K562 (cell line): ENCODE measurements at regions not wholly inside any gene's neighbourhood (a gene's known extent, or its start where the extent isn't known, plus 50 kb on each side); places are given as distances from the start of the nearest gene placed in this dataset.

Experiments used
- ATAC-seq: fragments of 200-7000 bp; cut with Tn5 transposase; 3 replicates; pipeline ENCODE4 v1.9.1; 2020; ENCODE audit warnings: moderate library complexity
- BruUV-seq: library from RNA; stranded (reverse); fragments of 400-500 nt; replicated peaks from 2 replicates; lab custom pipeline; 2021; lab: Mats Ljungman, UMichigan
- CTCF ChIA-PET: fragments of 300-600 bp; formaldehyde crosslinking; extraction: SDS; loops from one replicate; lab custom pipeline; 2021; ENCODE audit warnings: low intra/inter-chr PET ratio; lab: Yijun Ruan, JAX
- POLR2A ChIA-PET: fragments of 300-600, 350-650 bp; sonication (Branson Sonifier 250); formaldehyde crosslinking; extraction: SDS; loops from one replicate; lab custom pipeline; 2021; ENCODE audit warnings: antibody characterized with exemption, inconsistent platforms; lab: Yijun Ruan, JAX
- DNase-seq, 4 experiments: peaks; one replicate each; pipeline versions ENCODE4 v3.0.0 to v3.0.0-alpha.2; 2011 to 2018; ENCODE audit warnings: low spot score in 3 of 4, mixed read lengths in 3 of 4; ENCODE audit errors: extremely low read depth in 1 of 4
- FAIRE-seq: peaks from 2 replicates; lab custom pipeline; 2011; peaks lifted over from hg19 to GRCh38; lab: Jason Lieb, UNC
- H2AFZ ChIP-seq: 2 replicates; pipeline ENCODE4 v1.6.0; 2011; ENCODE audit warnings: low read depth, low read length, control low read depth, inconsistent platforms
- H3K27ac ChIP-seq: fragments of 200-600 bp; 3 replicates; pipeline ENCODE4 v1.8.0; 2011; ENCODE audit warnings: low read depth, mild to moderate bottlenecking, control low read depth, inconsistent platforms, low read length, moderate library complexity, mixed read lengths; ENCODE audit errors: extremely low read depth
- H3K27me3 ChIP-seq, 2 experiments: fragments of 300-600 bp in 1 of 2; 2 replicates in 1 of 2; 3 replicates in 1 of 2; pipeline versions ENCODE4 v1.6.0 to v1.8.0; 2011; ENCODE audit warnings: inconsistent platforms in 2 of 2, low read length in 2 of 2, mild to moderate bottlenecking in 1 of 2, mixed read lengths in 1 of 2, moderate library complexity in 1 of 2; ENCODE audit not compliant: control insufficient read depth in 2 of 2, insufficient read depth in 2 of 2
- H3K36me3 ChIP-seq: fragments of 300-600 bp; 3 replicates; pipeline ENCODE4 v1.8.0; 2011; ENCODE audit warnings: mild to moderate bottlenecking, low read length, inconsistent platforms; ENCODE audit not compliant: control insufficient read depth, insufficient read depth
- H3K4me1 ChIP-seq, 2 experiments: fragments of 200-600 bp in 1 of 2; replicated peaks in 1 of 2; 2 replicates in 1 of 2; 3 replicates in 1 of 2; pipeline versions ENCODE4 v1.5.1 to v1.8.0; 2011; ENCODE audit warnings: inconsistent platforms in 2 of 2, low read length in 2 of 2, mild to moderate bottlenecking in 1 of 2, mixed read lengths in 1 of 2, moderate library complexity in 1 of 2; ENCODE audit not compliant: control insufficient read depth in 2 of 2, insufficient read depth in 2 of 2
- H3K4me2 ChIP-seq: 2 replicates; pipeline ENCODE4 v1.6.1; 2011; ENCODE audit warnings: low read length, control low read depth, inconsistent platforms, mixed read lengths; ENCODE audit not compliant: insufficient read depth
- H3K4me3 ChIP-seq: fragments of 200-600 bp; sonication (generic), shearing (Covaris generic); 2 replicates; pipeline ENCODE4 v1.5.1; 2016; ENCODE audit warnings: control low read depth, inconsistent platforms
- H3K79me2 ChIP-seq: fragments of 200-600 bp; 3 replicates; pipeline ENCODE4 v1.8.0; 2011; ENCODE audit warnings: low read length, inconsistent platforms; ENCODE audit not compliant: control insufficient read depth, insufficient read depth
- H3K9ac ChIP-seq, 2 experiments: 2 replicates each; pipeline versions ENCODE4 v1.6.0 to v1.6.1; 2011; ENCODE audit warnings: low read depth in 2 of 2, low read length in 2 of 2, control low read depth in 1 of 2, inconsistent platforms in 1 of 2, mild to moderate bottlenecking in 1 of 2, mixed read lengths in 1 of 2; ENCODE audit not compliant: insufficient read depth in 1 of 2
- H3K9me1 ChIP-seq: one replicate; pipeline ENCODE4 v1.6.0; 2011; ENCODE audit warnings: inconsistent platforms, mild to moderate bottlenecking, low read length, moderate library complexity; ENCODE audit not compliant: control insufficient read depth, insufficient read depth
- H3K9me3 ChIP-seq: replicated peaks from 2 replicates; pipeline ENCODE4 v1.5.1; 2011; ENCODE audit warnings: low read depth, low read length, inconsistent platforms; ENCODE audit not compliant: control insufficient read depth, insufficient read depth
- H4K20me1 ChIP-seq: replicated peaks from 2 replicates; pipeline ENCODE4 v1.6.1; 2011; ENCODE audit warnings: low read length, inconsistent platforms, mixed read lengths; ENCODE audit not compliant: control insufficient read depth, insufficient read depth
- C11orf30 ChIP-seq: fragments of 450-650 bp; IDR thresholded peaks from 2 replicates; pipeline ENCODE4 v1.6.1; 2016; ENCODE audit warnings: low read depth, mild to moderate bottlenecking
- GTF2E2 ChIP-seq: fragments of 200-800 bp; sonication (Bioruptor generic); IDR thresholded peaks from 2 replicates; pipeline ENCODE4 v1.6.1; 2016; ENCODE audit warnings: missing genetic modification characterization, missing compliant biosample characterization
- HNRNPUL1 ChIP-seq: fragments of 200-400 bp; formaldehyde crosslinking; IDR thresholded peaks from 2 replicates; pipeline ENCODE4 v1.6.1; 2017; ENCODE audit warnings: low read length
- NFIC ChIP-seq: fragments of 450-650 bp; IDR thresholded peaks from 2 replicates; pipeline ENCODE4 v1.6.1; 2017; ENCODE audit warnings: mild to moderate bottlenecking, inconsistent platforms
- RFX5 ChIP-seq: IDR thresholded peaks from 2 replicates; pipeline ENCODE4 v1.6.1; 2011; ENCODE audit warnings: low read depth, mild to moderate bottlenecking, improper control_type of control experiment, low read length
- ZNF354B ChIP-seq: fragments of 250-450 bp; sonication (Bioruptor Pico); IDR thresholded peaks from 2 replicates; pipeline ENCODE4 v1.4.0; 2020
- WGBS: fragments of 100-300 bp; shearing (Covaris generic); methylation state at CpG from one replicate; pipeline ENCODE4 v1.1.6; 2016; ENCODE audit warnings: low coverage, mixed read lengths; ENCODE audit not compliant: insufficient coverage; ENCODE audit errors: missing lambda C conversion rate; 5-methylcytosine and 5-hydroxymethylcytosine counted together
- in situ Hi-C: fragments of 300-500 bp; cut with MboI; formaldehyde crosslinking; loops from 4 replicates; pipeline ENCODE4 v1.15.0; 2018; ENCODE audit warnings: inconsistent platforms, mixed read lengths
- intact Hi-C: fragments of 100-400 bp; cut with micrococcal nuclease; formaldehyde crosslinking; loops from 2 replicates; pipeline ENCODE4 v1.14.2; 2022
- TF ChIP-seq, protein P1 (sequence below): fragments of 250-450 bp; sonication (Bioruptor Pico); IDR thresholded peaks from 2 replicates; pipeline ENCODE4 v1.4.0; 2020; ENCODE audit warnings: borderline replicate concordance
- TF ChIP-seq, protein P2 (sequence below): fragments of 200-600 bp; sonication (generic); IDR thresholded peaks from one replicate; pipeline ENCODE4 v1.6.1; 2012; ENCODE audit warnings: mild to moderate bottlenecking, low read depth, low read length, inconsistent platforms
- TF ChIP-seq, protein P3 (sequence below): fragments of 250-450 bp; sonication (Bioruptor Pico); IDR thresholded peaks from 2 replicates; pipeline ENCODE4 v1.5.0; 2021
- TF ChIP-seq, protein P4 (sequence below): fragments of 250-450 bp; sonication (Bioruptor Pico); IDR thresholded peaks from 2 replicates; pipeline ENCODE4 v1.8.0; 2021; ENCODE audit warnings: moderate library complexity, mild to moderate bottlenecking, inconsistent platforms

DNA sequence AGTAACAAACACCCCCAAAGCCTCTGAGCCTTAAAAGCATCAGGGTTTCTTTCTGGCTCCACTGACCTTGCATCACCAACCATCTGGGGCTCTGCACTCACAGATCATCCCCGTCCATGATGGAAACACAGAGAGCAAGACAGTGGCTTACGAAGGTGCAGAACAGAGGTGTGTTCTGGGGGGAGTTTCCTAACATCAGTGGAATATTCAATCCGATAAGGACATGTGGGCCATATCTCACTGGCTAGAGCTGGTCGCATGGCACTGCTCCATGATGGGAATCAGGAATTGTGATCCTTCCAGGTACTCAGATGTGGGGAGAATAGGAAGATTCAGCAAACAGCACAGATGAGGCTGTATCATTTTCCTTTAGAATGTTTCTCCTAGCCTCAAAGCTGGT lies 457.2 kb downstream of the IRS2 start:
- Histone ChIP-seq H3K79me2 (no peaks in the 10 kb centered on the region), H3K27me3 (0 out of 5 replicates have a peak, but pooled peaks cover 0 to 7% of the 10 kb centered on the region in 2 experiments), H3K4me1 (no peaks in the 10 kb centered on the region), H4K20me1 (no peaks in the 10 kb centered on the region), H3K9me3 (no peaks in the 10 kb centered on the region), H3K4me3 (no peak overlapping the region), H3K27ac (no peak overlapping the region), H3K9me1 (no peaks in the 10 kb centered on the region), H2AFZ (no peak overlapping the region), H3K36me3 (no peaks in the 10 kb centered on the region), H3K4me2 (no peak overlapping the region), H3K9ac (no peak overlapping the region)
- WGBS = 0% methylated on average over 4 of the region's 4 CpGs
- BruUV-seq = no TSS peak
- no peak for FAIRE-seq
- CTCF ChIA-PET = no interaction called here
- POLR2A ChIA-PET = no interaction called here
- intact Hi-C loops (no loop called here), in situ Hi-C loops (no loop called here)
- DNase-seq = no peak
- no peak for ATAC-seq
- TF ChIP-seq, protein P1, sequence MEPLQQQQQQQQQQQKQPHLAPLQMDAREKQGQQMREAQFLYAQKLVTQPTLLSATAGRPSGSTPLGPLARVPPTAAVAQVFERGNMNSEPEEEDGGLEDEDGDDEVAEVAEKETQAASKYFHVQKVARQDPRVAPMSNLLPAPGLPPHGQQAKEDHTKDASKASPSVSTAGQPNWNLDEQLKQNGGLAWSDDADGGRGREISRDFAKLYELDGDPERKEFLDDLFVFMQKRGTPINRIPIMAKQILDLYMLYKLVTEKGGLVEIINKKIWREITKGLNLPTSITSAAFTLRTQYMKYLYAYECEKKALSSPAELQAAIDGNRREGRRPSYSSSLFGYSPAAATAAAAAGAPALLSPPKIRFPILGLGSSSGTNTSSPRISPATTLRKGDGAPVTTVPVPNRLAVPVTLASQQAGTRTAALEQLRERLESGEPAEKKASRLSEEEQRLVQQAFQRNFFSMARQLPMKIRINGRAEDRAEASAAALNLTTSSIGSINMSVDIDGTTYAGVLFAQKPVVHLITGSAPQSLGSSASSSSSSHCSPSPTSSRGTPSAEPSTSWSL (CRISPR knock-in tag) = no peak
- TF ChIP-seq HNRNPUL1 (no peak), RFX5 (no peak), ZNF354B (CRISPR knock-in tag) (no peak), C11orf30 (no peak), NFIC (no peak), GTF2E2 (tag) (no peak)
- TF ChIP-seq, protein P2, sequence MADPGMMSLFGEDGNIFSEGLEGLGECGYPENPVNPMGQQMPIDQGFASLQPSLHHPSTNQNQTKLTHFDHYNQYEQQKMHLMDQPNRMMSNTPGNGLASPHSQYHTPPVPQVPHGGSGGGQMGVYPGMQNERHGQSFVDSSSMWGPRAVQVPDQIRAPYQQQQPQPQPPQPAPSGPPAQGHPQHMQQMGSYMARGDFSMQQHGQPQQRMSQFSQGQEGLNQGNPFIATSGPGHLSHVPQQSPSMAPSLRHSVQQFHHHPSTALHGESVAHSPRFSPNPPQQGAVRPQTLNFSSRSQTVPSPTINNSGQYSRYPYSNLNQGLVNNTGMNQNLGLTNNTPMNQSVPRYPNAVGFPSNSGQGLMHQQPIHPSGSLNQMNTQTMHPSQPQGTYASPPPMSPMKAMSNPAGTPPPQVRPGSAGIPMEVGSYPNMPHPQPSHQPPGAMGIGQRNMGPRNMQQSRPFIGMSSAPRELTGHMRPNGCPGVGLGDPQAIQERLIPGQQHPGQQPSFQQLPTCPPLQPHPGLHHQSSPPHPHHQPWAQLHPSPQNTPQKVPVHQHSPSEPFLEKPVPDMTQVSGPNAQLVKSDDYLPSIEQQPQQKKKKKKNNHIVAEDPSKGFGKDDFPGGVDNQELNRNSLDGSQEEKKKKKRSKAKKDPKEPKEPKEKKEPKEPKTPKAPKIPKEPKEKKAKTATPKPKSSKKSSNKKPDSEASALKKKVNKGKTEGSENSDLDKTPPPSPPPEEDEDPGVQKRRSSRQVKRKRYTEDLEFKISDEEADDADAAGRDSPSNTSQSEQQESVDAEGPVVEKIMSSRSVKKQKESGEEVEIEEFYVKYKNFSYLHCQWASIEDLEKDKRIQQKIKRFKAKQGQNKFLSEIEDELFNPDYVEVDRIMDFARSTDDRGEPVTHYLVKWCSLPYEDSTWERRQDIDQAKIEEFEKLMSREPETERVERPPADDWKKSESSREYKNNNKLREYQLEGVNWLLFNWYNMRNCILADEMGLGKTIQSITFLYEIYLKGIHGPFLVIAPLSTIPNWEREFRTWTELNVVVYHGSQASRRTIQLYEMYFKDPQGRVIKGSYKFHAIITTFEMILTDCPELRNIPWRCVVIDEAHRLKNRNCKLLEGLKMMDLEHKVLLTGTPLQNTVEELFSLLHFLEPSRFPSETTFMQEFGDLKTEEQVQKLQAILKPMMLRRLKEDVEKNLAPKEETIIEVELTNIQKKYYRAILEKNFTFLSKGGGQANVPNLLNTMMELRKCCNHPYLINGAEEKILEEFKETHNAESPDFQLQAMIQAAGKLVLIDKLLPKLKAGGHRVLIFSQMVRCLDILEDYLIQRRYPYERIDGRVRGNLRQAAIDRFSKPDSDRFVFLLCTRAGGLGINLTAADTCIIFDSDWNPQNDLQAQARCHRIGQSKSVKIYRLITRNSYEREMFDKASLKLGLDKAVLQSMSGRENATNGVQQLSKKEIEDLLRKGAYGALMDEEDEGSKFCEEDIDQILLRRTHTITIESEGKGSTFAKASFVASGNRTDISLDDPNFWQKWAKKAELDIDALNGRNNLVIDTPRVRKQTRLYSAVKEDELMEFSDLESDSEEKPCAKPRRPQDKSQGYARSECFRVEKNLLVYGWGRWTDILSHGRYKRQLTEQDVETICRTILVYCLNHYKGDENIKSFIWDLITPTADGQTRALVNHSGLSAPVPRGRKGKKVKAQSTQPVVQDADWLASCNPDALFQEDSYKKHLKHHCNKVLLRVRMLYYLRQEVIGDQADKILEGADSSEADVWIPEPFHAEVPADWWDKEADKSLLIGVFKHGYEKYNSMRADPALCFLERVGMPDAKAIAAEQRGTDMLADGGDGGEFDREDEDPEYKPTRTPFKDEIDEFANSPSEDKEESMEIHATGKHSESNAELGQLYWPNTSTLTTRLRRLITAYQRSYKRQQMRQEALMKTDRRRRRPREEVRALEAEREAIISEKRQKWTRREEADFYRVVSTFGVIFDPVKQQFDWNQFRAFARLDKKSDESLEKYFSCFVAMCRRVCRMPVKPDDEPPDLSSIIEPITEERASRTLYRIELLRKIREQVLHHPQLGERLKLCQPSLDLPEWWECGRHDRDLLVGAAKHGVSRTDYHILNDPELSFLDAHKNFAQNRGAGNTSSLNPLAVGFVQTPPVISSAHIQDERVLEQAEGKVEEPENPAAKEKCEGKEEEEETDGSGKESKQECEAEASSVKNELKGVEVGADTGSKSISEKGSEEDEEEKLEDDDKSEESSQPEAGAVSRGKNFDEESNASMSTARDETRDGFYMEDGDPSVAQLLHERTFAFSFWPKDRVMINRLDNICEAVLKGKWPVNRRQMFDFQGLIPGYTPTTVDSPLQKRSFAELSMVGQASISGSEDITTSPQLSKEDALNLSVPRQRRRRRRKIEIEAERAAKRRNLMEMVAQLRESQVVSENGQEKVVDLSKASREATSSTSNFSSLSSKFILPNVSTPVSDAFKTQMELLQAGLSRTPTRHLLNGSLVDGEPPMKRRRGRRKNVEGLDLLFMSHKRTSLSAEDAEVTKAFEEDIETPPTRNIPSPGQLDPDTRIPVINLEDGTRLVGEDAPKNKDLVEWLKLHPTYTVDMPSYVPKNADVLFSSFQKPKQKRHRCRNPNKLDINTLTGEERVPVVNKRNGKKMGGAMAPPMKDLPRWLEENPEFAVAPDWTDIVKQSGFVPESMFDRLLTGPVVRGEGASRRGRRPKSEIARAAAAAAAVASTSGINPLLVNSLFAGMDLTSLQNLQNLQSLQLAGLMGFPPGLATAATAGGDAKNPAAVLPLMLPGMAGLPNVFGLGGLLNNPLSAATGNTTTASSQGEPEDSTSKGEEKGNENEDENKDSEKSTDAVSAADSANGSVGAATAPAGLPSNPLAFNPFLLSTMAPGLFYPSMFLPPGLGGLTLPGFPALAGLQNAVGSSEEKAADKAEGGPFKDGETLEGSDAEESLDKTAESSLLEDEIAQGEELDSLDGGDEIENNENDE = no peak
- TF ChIP-seq, protein P3, sequence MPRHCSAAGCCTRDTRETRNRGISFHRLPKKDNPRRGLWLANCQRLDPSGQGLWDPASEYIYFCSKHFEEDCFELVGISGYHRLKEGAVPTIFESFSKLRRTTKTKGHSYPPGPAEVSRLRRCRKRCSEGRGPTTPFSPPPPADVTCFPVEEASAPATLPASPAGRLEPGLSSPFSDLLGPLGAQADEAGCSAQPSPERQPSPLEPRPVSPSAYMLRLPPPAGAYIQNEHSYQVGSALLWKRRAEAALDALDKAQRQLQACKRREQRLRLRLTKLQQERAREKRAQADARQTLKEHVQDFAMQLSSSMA (CRISPR knock-in tag) = no peak
- TF ChIP-seq, protein P4, sequence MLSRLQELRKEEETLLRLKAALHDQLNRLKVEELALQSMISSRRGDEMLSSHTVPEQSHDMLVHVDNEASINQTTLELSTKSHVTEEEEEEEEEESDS (CRISPR knock-in tag) = no peak
